HFFc6 (cell line): ENCODE measurements at regions not wholly inside any gene's neighbourhood (a gene's known extent, or its start where the extent isn't known, plus 50 kb on each side); places are given as distances from the start of the nearest gene placed in this dataset.

Experiments used
- DNase-seq: peaks from one replicate; pipeline ENCODE4 v3.0.0-alpha.2; 2018
- H3K27ac Mint-ChIP-seq: 2 replicates; pipeline ENCODE4 v1.8.0; 2020; ENCODE audit warnings: mild to moderate bottlenecking, mixed read lengths
- H3K27me3 Mint-ChIP-seq: 2 replicates; pipeline ENCODE4 v1.8.0; 2021; ENCODE audit warnings: mild to moderate bottlenecking, moderate library complexity, mixed read lengths; ENCODE audit not compliant: insufficient read depth
- H3K36me3 Mint-ChIP-seq: 2 replicates; pipeline ENCODE4 v1.8.0; 2021; ENCODE audit warnings: low read depth, mixed read lengths
- H3K4me1 Mint-ChIP-seq: 2 replicates; pipeline ENCODE4 v1.8.0; 2020; ENCODE audit warnings: low read depth, mixed read lengths
- H3K4me3 Mint-ChIP-seq: 2 replicates; pipeline ENCODE4 v1.8.0; 2020; ENCODE audit warnings: mild to moderate bottlenecking, moderate library complexity, mixed read lengths
- H3K9me3 Mint-ChIP-seq: 2 replicates; pipeline ENCODE4 v1.8.0; 2020; ENCODE audit warnings: mild to moderate bottlenecking, mixed read lengths
- CTCF ChIP-seq: fragments of 200-600 bp; sonication (generic); IDR thresholded peaks from 2 replicates; pipeline ENCODE4 v1.5.0; 2021; ENCODE audit warnings: antibody characterized with exemption, mild to moderate bottlenecking

DNA sequence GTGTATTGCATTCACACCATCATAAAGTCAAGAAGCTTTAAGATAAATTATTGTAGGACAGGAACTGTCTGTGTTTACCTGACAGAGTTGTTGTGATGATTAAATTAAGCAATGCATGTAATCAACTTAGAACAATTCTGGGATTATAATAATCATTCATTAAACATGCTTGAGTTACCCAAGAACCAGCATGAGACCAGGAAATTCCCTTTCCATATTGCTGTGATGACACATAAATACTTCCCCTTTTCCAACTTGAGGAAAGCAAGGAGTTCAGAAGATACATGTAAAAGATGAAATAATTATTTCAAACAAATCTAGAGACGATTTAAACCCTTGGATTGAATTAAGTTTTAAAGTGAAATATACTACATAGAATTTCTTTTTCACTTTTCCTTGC, 404.4 kb downstream of the GJA1 start:
- TF ChIP-seq CTCF: no peak
- Mint-ChIP-seq H3K4me3 (no peak overlapping the region), H3K36me3 (no peaks in the 10 kb centered on the region), H3K4me1 (no peaks in the 10 kb centered on the region), H3K9me3 (no peaks in the 10 kb centered on the region), H3K27me3 (no peaks in the 10 kb centered on the region), H3K27ac (no peak overlapping the region)
- no peak for DNase-seq

DNA sequence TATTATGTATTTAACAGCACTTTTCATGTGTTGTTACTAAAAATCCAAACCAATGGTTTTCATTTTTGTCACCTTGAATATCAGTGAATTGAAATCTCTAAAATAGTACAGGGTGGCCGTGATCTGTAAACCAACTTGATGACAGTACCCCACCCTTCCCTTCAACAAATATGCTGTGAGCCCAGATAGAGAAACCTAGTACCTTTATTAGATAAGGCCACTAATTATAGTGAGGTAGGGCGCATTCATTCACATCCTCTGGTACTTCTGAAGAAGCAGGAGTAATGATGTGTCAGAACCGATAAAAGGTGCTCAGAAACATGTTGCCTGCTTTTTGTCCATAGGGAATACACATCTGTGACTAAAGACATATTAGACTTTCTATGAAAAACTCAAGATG, 409.5 kb downstream of the GJA1 start:
- H3K27ac Mint-ChIP-seq: no peak overlapping the region
- peaks cover 16% of the 10 kb centered on the region for H3K4me1 Mint-ChIP-seq
- DNase-seq: no peak
- H3K36me3 Mint-ChIP-seq: no peaks in the 10 kb centered on the region
- H3K4me3 Mint-ChIP-seq: no peak overlapping the region
- no peaks in the 10 kb centered on the region for H3K27me3 Mint-ChIP-seq
- H3K9me3 Mint-ChIP-seq: no peaks in the 10 kb centered on the region
- TF ChIP-seq CTCF: no peak

DNA sequence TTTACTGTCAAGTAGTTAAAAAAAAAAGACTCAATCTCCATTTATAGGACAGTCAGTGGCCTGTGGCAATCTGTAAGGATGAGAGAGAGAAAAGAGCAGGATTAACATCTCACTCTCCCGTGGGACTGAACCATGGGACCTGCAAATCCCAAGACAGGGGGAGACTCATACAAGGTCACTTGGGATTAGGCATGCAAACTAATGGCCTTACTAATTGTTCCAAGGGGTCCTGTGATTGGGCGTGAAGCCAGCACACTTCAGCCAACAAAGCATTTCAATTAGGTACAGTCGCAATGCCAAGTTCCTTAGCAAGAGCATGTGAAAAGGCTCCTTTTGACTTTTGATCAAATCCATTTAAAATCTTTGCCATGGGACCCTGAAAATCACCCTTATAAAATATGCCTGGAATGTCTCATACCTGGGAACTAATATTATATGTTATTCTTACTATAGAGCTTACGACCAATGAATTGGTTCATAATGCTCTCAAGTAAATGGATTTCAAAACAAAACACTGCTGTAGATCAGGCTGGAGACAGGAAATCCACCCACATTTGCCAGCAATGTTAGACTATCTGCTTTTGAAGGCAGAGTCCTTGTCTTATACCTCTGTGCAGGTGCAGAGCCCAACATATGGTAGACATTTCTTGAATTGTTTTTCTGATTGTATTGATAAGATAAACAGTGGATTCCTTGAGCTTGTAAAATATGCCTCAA, 412.5 kb downstream of the GJA1 start:
- Mint-ChIP-seq H3K36me3 (no peaks in the 10 kb centered on the region), H3K27me3 (no peaks in the 10 kb centered on the region), H3K27ac (no peak overlapping the region), H3K9me3 (no peaks in the 10 kb centered on the region), H3K4me3 (no peak overlapping the region), H3K4me1 (peaks cover 23% of the 10 kb centered on the region)
- no peak for DNase-seq
- no peak for TF ChIP-seq CTCF

DNA sequence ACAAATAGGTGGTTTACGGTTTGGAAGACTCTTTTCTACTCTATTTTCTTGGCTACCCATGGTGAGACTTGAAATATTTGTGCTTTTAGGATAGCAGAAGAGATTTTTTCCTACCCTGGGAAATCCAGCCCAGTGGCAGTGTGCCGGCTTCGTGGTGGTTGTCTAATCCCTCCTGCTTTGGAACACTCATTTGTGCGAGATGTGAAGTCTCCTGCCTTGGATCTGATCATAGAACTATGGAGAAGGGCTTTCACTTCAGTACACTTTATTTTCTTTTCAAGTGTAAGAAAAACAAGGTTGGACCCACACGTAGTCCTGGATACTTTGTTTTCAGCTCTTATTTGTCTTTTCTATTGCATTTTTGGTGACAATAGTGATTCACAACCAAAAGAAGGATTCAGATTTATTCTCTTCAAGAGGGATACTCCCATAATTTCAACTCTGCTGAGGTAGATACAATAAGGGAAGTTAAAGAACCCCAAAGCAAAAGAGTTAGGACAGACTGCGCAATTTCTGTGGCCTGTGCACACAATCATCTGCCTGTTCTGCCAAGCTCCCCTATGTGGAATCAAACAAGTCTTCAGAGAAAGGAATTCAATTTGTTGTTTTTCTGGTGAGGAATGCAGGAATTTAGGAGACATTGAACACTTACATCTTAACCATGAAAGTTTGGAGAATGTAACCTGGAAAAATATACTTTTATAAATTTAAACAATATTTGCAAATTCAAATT, 413.2 kb downstream of the GJA1 start:
- DNase-seq: no peak
- no peak overlapping the region for H3K27ac Mint-ChIP-seq

GRCh38 chr6:121849477-121849876, 414.0 kb downstream of the GJA1 start:
- H3K9me3 Mint-ChIP-seq: no peaks in the 10 kb centered on the region

More for the DNA sequence above, 413.2 kb downstream of the GJA1 start:
- no peak for TF ChIP-seq CTCF
- Mint-ChIP-seq H3K4me3 (no peak overlapping the region), H3K27me3 (no peaks in the 10 kb centered on the region), H3K4me1 (peaks cover 23% of the 10 kb centered on the region), H3K36me3 (no peaks in the 10 kb centered on the region), H3K9me3 (no peaks in the 10 kb centered on the region)

More at GRCh38 chr6:121849477-121849876, 414.0 kb downstream of the GJA1 start:
- H3K27ac Mint-ChIP-seq: no peak overlapping the region
- H3K4me3 Mint-ChIP-seq: no peak overlapping the region
- peak; percentile 55 for DNase-seq
- H3K27me3 Mint-ChIP-seq: no peaks in the 10 kb centered on the region; the same call in 1 of the 2 replicates
- peaks cover 23% of the 10 kb centered on the region for H3K4me1 Mint-ChIP-seq
- no peaks in the 10 kb centered on the region for H3K36me3 Mint-ChIP-seq
- TF ChIP-seq CTCF: peak; percentile 91
